ENCODE measurements at regions not wholly inside any gene's neighbourhood (a gene's known extent, or its start where the extent isn't known, plus 50 kb on each side); places are given as distances from the start of the nearest gene placed in this dataset.

DNA sequence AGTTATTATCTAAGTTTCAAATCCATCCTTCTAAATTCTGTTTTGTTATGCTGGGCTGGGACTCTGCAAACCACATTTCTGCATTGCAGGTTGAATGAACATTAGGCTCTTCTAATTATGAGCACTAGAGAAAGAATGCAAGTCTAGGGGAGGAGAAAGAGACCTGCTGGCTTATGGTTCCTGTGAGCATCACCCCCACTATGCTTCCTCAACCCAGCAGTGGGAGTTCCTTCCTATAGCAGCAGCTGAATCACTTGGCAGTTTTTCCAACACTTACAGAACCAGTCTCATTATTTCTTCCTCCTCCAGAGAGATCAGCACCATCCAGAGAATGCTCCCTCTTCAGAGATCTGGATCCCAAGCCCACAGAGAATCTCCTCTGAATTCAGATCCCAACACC is 297.7 kb upstream of the CLEC14A start:
- no peaks in the 10 kb centered on the region for H3K79me2 ChIP-seq (ENCODE audit: control insufficient read depth, insufficient read depth, low read length)
- no peak for DNase-seq (ENCODE audit: extremely low read depth in 1 of 4, low spot score in 3 of 4)
- BruUV-seq (replicated peaks), result no TSS peak
- ChIA-PET CTCF (ENCODE audit: low intra/inter-chr PET ratio) (no interaction called here), POLR2A (no interaction called here)
- no peak for ATAC-seq
- no peak for FAIRE-seq
- H3K36me3 ChIP-seq (ENCODE audit: control insufficient read depth, insufficient read depth, low read length), result no peaks in the 10 kb centered on the region
- no peaks in the 10 kb centered on the region for H3K9me3 ChIP-seq (replicated peaks; ENCODE audit: control insufficient read depth, insufficient read depth, low read depth, low read length)
- TF ChIP-seq TCF3 (CRISPR knock-in tag; IDR thresholded peaks at IDR 0.05) (no peak), ZNF282 (CRISPR knock-in tag; IDR thresholded peaks at IDR 0.05) (no peak), MCM7 (IDR thresholded peaks at IDR 0.05) (no peak), ZBTB40 (IDR thresholded peaks at IDR 0.05) (no peak), ZBTB40 (CRISPR knock-in tag; IDR thresholded peaks at IDR 0.05) (no peak)
- no peaks in the 10 kb centered on the region for H3K9me1 ChIP-seq (ENCODE audit: control insufficient read depth, insufficient read depth, low read length)
- no peaks in the 10 kb centered on the region for H4K20me1 ChIP-seq (replicated peaks; ENCODE audit: control insufficient read depth, insufficient read depth, low read length)
- H3K4me3 ChIP-seq, result no peak overlapping the region
- H3K9ac ChIP-seq (ENCODE audit: insufficient read depth in 1 of 2, low read depth in 2 of 2, low read length in 2 of 2), result no peak overlapping the region
- H2AFZ ChIP-seq (ENCODE audit: low read depth, low read length), result no peak overlapping the region
- intact Hi-C loops (cut with micrococcal nuclease), result no loop called here
- in situ Hi-C loops (cut with MboI), result no loop called here
- H3K27ac ChIP-seq (ENCODE audit: extremely low read depth, low read depth, low read length), result no peak overlapping the region
- no peaks in the 10 kb centered on the region for H3K27me3 ChIP-seq (ENCODE audit: control insufficient read depth in 2 of 2, insufficient read depth in 2 of 2, low read length in 2 of 2)
- no peak overlapping the region for H3K4me2 ChIP-seq (ENCODE audit: insufficient read depth, low read length)
- H3K4me1 ChIP-seq (replicated peaks in 1 of 2; ENCODE audit: control insufficient read depth in 2 of 2, insufficient read depth in 2 of 2, low read length in 2 of 2), result no peaks in the 10 kb centered on the region
